Hepatocyte (in vitro differentiated cells): ENCODE measurements at regions not wholly inside any gene's neighbourhood (a gene's known extent, or its start where the extent isn't known, plus 50 kb on each side); places are given as distances from the start of the nearest gene placed in this dataset.

ENCODE experiments used
- DNase-seq: peaks from one replicate; pipeline ENCODE4 v3.0.0-alpha.2; 2016; ENCODE audit warnings: low spot score
- H2AFZ ChIP-seq: fragments of 200-600 bp; sonication (generic); 2 replicates; pipeline ENCODE4 v1.6.0; 2016; ENCODE audit warnings: antibody characterized with exemption, mild to moderate bottlenecking
- H3K27ac ChIP-seq: fragments of 200-600 bp; sonication (generic); 2 replicates; pipeline ENCODE4 v1.5.1; 2016; ENCODE audit warnings: mild to moderate bottlenecking
- H3K27me3 ChIP-seq: fragments of 200-600 bp; sonication (generic); 2 replicates; pipeline ENCODE4 v1.6.1; 2016
- H3K36me3 ChIP-seq: fragments of 200-600 bp; sonication (generic); replicated peaks from 2 replicates; pipeline ENCODE4 v1.5.1; 2016; ENCODE audit warnings: low read depth; ENCODE audit not compliant: insufficient read depth
- H3K4me1 ChIP-seq: fragments of 200-600 bp; sonication (generic); 2 replicates; pipeline ENCODE4 v1.5.1; 2016; ENCODE audit warnings: mild to moderate bottlenecking, moderate library complexity; ENCODE audit not compliant: insufficient read depth
- H3K4me2 ChIP-seq: fragments of 200-600 bp; sonication (generic); 2 replicates; pipeline ENCODE4 v1.6.0; 2016
- H3K4me3 ChIP-seq: fragments of 200-600 bp; sonication (generic); 2 replicates; pipeline ENCODE4 v1.5.1; 2016; ENCODE audit warnings: mild to moderate bottlenecking
- H3K79me2 ChIP-seq: fragments of 200-600 bp; sonication (generic); 2 replicates; pipeline ENCODE4 v1.6.0; 2017; ENCODE audit warnings: mild to moderate bottlenecking
- H3K9me2 ChIP-seq: fragments of 200-600 bp; sonication (generic); replicated peaks from 2 replicates; pipeline ENCODE4 v1.6.0; 2017; ENCODE audit warnings: mild to moderate bottlenecking; ENCODE audit not compliant: insufficient read depth
- H3K9me3 ChIP-seq: fragments of 200-600 bp; sonication (generic); 2 replicates; pipeline ENCODE4 v1.5.1; 2016; ENCODE audit warnings: low read depth, mild to moderate bottlenecking
- H4K20me1 ChIP-seq: fragments of 200-600 bp; sonication (generic); 2 replicates; pipeline ENCODE4 v1.6.0; 2016; ENCODE audit warnings: mild to moderate bottlenecking; ENCODE audit not compliant: insufficient read depth, poor library complexity, severe bottlenecking
- CTCF ChIP-seq: fragments of 200-600 bp; sonication (generic); IDR thresholded peaks from 2 replicates; pipeline ENCODE4 v1.5.1; 2016; ENCODE audit warnings: antibody characterized with exemption, mild to moderate bottlenecking; ENCODE audit not compliant: poor library complexity
- EZH2 ChIP-seq: fragments of 200-600 bp; sonication (generic); IDR thresholded peaks from 2 replicates; pipeline ENCODE4 v1.6.1; 2016; ENCODE audit warnings: antibody characterized with exemption, mild to moderate bottlenecking, borderline replicate concordance
- EZH2phosphoT487 ChIP-seq: fragments of 200-600 bp; sonication (generic); IDR thresholded peaks from one replicate; pipeline ENCODE4 v1.6.1; 2018; ENCODE audit warnings: antibody characterized with exemption, mild to moderate bottlenecking, low read depth, moderate library complexity; ENCODE audit not compliant: unreplicated experiment, severe bottlenecking
- WGBS: methylation state at CpG from one replicate; pipeline ENCODE4 v1.1.6; 2016; ENCODE audit warnings: low lambda C conversion rate; ENCODE audit errors: missing lambda C conversion rate; 5-methylcytosine and 5-hydroxymethylcytosine counted together

- no peak overlapping the region for H3K4me3 ChIP-seq
- H4K20me1 ChIP-seq, result no peaks in the 10 kb centered on the region
- no peak overlapping the region for H3K27ac ChIP-seq
- no peaks in the 10 kb centered on the region for H3K79me2 ChIP-seq
- H3K4me1 ChIP-seq, result no peaks in the 10 kb centered on the region
- H3K36me3 ChIP-seq, result no peaks in the 10 kb centered on the region
- H3K9me3 ChIP-seq, result no peaks in the 10 kb centered on the region
- TF ChIP-seq EZH2phosphoT487, result no peak
- no peak for TF ChIP-seq CTCF
- TF ChIP-seq EZH2, result no peak
- H3K9me2 ChIP-seq, result no peaks in the 10 kb centered on the region
- H2AFZ ChIP-seq, result no peak overlapping the region
- H3K4me2 ChIP-seq, result no peak overlapping the region
- WGBS, result 92% methylated on average over 2 of the region's 2 CpGs
- no peak for DNase-seq
- peaks cover 9% of the 10 kb centered on the region for H3K27me3 ChIP-seq
Observed at GRCh38 chr20:57857969-57858368, 148.2 kb upstream of the PMEPA1 start.

- no peak for DNase-seq
- whole genome bisulfite sequencing, result 77% methylated on average over 2 of the region's 2 CpGs
- no peak for TF ChIP-seq EZH2phosphoT487
- TF ChIP-seq CTCF, result no peak
- no peak for TF ChIP-seq EZH2
Observed at GRCh38 chr20:57857118-57857517, 147.3 kb upstream of the PMEPA1 start.

GRCh38 chr20:57856658-57857057 lies 146.8 kb upstream of the PMEPA1 start:
- TF ChIP-seq CTCF (no peak), EZH2 (no peak), EZH2phosphoT487 (no peak)

More at GRCh38 chr20:57857118-57857517, 147.3 kb upstream of the PMEPA1 start:
- no peaks in the 10 kb centered on the region for H3K36me3 ChIP-seq
- peaks cover 9% of the 10 kb centered on the region for H3K27me3 ChIP-seq
- no peaks in the 10 kb centered on the region for H3K79me2 ChIP-seq
- H3K4me2 ChIP-seq, result no peak overlapping the region
- no peaks in the 10 kb centered on the region for H3K4me1 ChIP-seq
- no peak overlapping the region for H2AFZ ChIP-seq
- no peak overlapping the region for H3K4me3 ChIP-seq
- H3K9me3 ChIP-seq, result no peaks in the 10 kb centered on the region
- H3K9me2 ChIP-seq, result no peaks in the 10 kb centered on the region
- H4K20me1 ChIP-seq, result no peaks in the 10 kb centered on the region
- H3K27ac ChIP-seq, result no peak overlapping the region

GRCh38 chr20:57851796-57852195 lies 142.0 kb upstream of the PMEPA1 start:
- no peak overlapping the region for H3K4me2 ChIP-seq
- no peak for DNase-seq
- H2AFZ ChIP-seq, result no peak overlapping the region
- H3K4me3 ChIP-seq, result no peak overlapping the region
- no peak overlapping the region for H3K27ac ChIP-seq
- TF ChIP-seq EZH2, result no peak
- no peaks in the 10 kb centered on the region for H3K27me3 ChIP-seq
- WGBS, result 88% methylated on average over 4 of the region's 4 CpGs
- no peaks in the 10 kb centered on the region for H3K36me3 ChIP-seq
- no peaks in the 10 kb centered on the region for H3K4me1 ChIP-seq
- H3K79me2 ChIP-seq, result no peaks in the 10 kb centered on the region
- H3K9me2 ChIP-seq, result no peaks in the 10 kb centered on the region
- H4K20me1 ChIP-seq, result no peaks in the 10 kb centered on the region
- no peaks in the 10 kb centered on the region for H3K9me3 ChIP-seq

More at GRCh38 chr20:57856658-57857057, 146.8 kb upstream of the PMEPA1 start:
- no peak overlapping the region for H2AFZ ChIP-seq
- H3K36me3 ChIP-seq, result no peaks in the 10 kb centered on the region
- H3K9me3 ChIP-seq, result no peaks in the 10 kb centered on the region
- H3K27me3 ChIP-seq, result peaks cover 9% of the 10 kb centered on the region
- H3K9me2 ChIP-seq, result no peaks in the 10 kb centered on the region
- H3K4me3 ChIP-seq, result no peak overlapping the region
- no peak overlapping the region for H3K27ac ChIP-seq
- H3K4me2 ChIP-seq, result no peak overlapping the region
- DNase-seq, result no peak
- H4K20me1 ChIP-seq, result no peaks in the 10 kb centered on the region
- WGBS, result 93% methylated on average over 2 of the region's 2 CpGs
- H3K79me2 ChIP-seq, result no peaks in the 10 kb centered on the region
- H3K4me1 ChIP-seq, result no peaks in the 10 kb centered on the region
